Tibial artery (tissue), 4 donors: ENCODE measurements at regions not wholly inside any gene's neighbourhood (a gene's known extent, or its start where the extent isn't known, plus 50 kb on each side); places are given as distances from the start of the nearest gene placed in this dataset.

Experiments used
- DNase-seq, 2 donors: peaks; one replicate each; pipeline ENCODE4 v3.0.0-alpha.2; 2019
- H3K27ac ChIP-seq, 2 donors: fragments of 200-600 bp; sonication (generic) in 1 of 2; 1 replicate in 1 of 2; 2 replicates in 1 of 2; pipeline ENCODE4 v1.5.1; 2018 to 2019; ENCODE audit warnings: mild to moderate bottlenecking in 1 of 2
- H3K27me3 ChIP-seq, 2 donors: fragments of 200-600 bp; sonication (generic) in 1 of 2; one replicate each; pipeline versions ENCODE4 v1.5.1 to v1.6.0; 2016 to 2019
- H3K36me3 ChIP-seq, 3 donors: fragments of 200-600 bp; sonication (generic) in 2 of 3; one replicate each; pipeline ENCODE4 v1.5.1; 2016 to 2019; ENCODE audit warnings: mild to moderate bottlenecking in 2 of 3
- H3K4me1 ChIP-seq, 4 donors: fragments of 200-600 bp; sonication (generic) in 2 of 4; 1 replicate in 3 of 4; 2 replicates in 1 of 4; pipeline ENCODE4 v1.5.1; 2016 to 2019
- H3K4me3 ChIP-seq, 2 donors: fragments of 200-600 bp; sonication (generic) in 1 of 2; 1 replicate in 1 of 2; 2 replicates in 1 of 2; pipeline ENCODE4 v1.5.1; 2018 to 2019; ENCODE audit warnings: mild to moderate bottlenecking in 2 of 2
- H3K9me3 ChIP-seq, 3 donors: fragments of 200-600 bp; sonication (generic) in 1 of 3; one replicate each; pipeline ENCODE4 v1.5.1; 2016 to 2019
- CTCF ChIP-seq, 2 experiments: fragments of 200-600 bp in 1 of 2; fragments of 450-650 bp in 1 of 2; IDR thresholded peaks; one replicate each; pipeline ENCODE4 v1.5.1; 2017 to 2019; ENCODE audit warnings: antibody characterized with exemption in 2 of 2, mild to moderate bottlenecking in 1 of 2, moderate library complexity in 1 of 2
- intact Hi-C: fragments of 100-400 bp; cut with DNase I; formaldehyde crosslinking; loops from one replicate; pipeline ENCODE4 v1.15.0; 2023; ENCODE audit warnings: low total_unique reads

- no peak overlapping the region for H3K4me3 ChIP-seq
- H3K27ac ChIP-seq = no peak overlapping the region
- no peak for DNase-seq
- no peaks in the 10 kb centered on the region for H3K36me3 ChIP-seq
- H3K27me3 ChIP-seq = no peaks in the 10 kb centered on the region
- TF ChIP-seq CTCF (IDR thresholded peaks at IDR 0.05) = no peak
- intact Hi-C loops = no loop called here
- H3K9me3 ChIP-seq = no peaks in the 10 kb centered on the region
- no peaks in the 10 kb centered on the region for H3K4me1 ChIP-seq
Observed at GRCh38 chr4:156527237-156527993, 444.2 kb downstream of the PDGFC start.

GRCh38 chr4:156523991-156524390 lies 447.6 kb downstream of the PDGFC start:
- H3K27ac ChIP-seq = no peak overlapping the region
- no peak for DNase-seq
- H3K27me3 ChIP-seq = no peaks in the 10 kb centered on the region
- TF ChIP-seq CTCF (IDR thresholded peaks at IDR 0.05) = no peak
- no peaks in the 10 kb centered on the region for H3K4me1 ChIP-seq
- no peaks in the 10 kb centered on the region for H3K36me3 ChIP-seq
- H3K9me3 ChIP-seq = no peaks in the 10 kb centered on the region
- no peak overlapping the region for H3K4me3 ChIP-seq
- intact Hi-C loops = no loop called here

- Histone ChIP-seq H3K4me3 (no peak overlapping the region), H3K9me3 (no peaks in the 10 kb centered on the region), H3K4me1 (no peaks in the 10 kb centered on the region), H3K27ac (no peak overlapping the region), H3K27me3 (no peaks in the 10 kb centered on the region), H3K36me3 (no peaks in the 10 kb centered on the region)
- TF ChIP-seq CTCF (IDR thresholded peaks at IDR 0.05) = no peak
- intact Hi-C loops = no loop called here
- no peak for DNase-seq
Observed at GRCh38 chr4:156523492-156523891, 448.1 kb downstream of the PDGFC start.

GRCh38 chr4:156521631-156522030 lies 450.0 kb downstream of the PDGFC start:
- no peak for TF ChIP-seq CTCF (IDR thresholded peaks at IDR 0.05)
- Histone ChIP-seq H3K4me1 (no peaks in the 10 kb centered on the region), H3K36me3 (no peaks in the 10 kb centered on the region), H3K27ac (no peak overlapping the region), H3K27me3 (no peaks in the 10 kb centered on the region), H3K4me3 (no peak overlapping the region), H3K9me3 (no peaks in the 10 kb centered on the region)
- intact Hi-C loops = no loop called here
- no peak for DNase-seq

GRCh38 chr4:156517956-156518355 lies 453.6 kb downstream of the PDGFC start:
- H3K4me1 ChIP-seq = no peaks in the 10 kb centered on the region
- H3K4me3 ChIP-seq = no peak overlapping the region
- no peak for DNase-seq
- H3K27me3 ChIP-seq = no peaks in the 10 kb centered on the region
- TF ChIP-seq CTCF (IDR thresholded peaks at IDR 0.05) = no peak
- H3K36me3 ChIP-seq = no peaks in the 10 kb centered on the region
- intact Hi-C loops = no loop called here
- no peak overlapping the region for H3K27ac ChIP-seq
- H3K9me3 ChIP-seq = no peaks in the 10 kb centered on the region

GRCh38 chr4:156517546-156517945 lies 454.1 kb downstream of the PDGFC start:
- intact Hi-C loops = no loop called here
- H3K4me3 ChIP-seq = no peak overlapping the region
- no peak for TF ChIP-seq CTCF (IDR thresholded peaks at IDR 0.05)
- H3K36me3 ChIP-seq = no peaks in the 10 kb centered on the region
- no peaks in the 10 kb centered on the region for H3K4me1 ChIP-seq
- no peak for DNase-seq
- H3K27me3 ChIP-seq = no peaks in the 10 kb centered on the region
- no peaks in the 10 kb centered on the region for H3K9me3 ChIP-seq
- no peak overlapping the region for H3K27ac ChIP-seq
